ENCODE measurements at regions not wholly inside any gene's neighbourhood (a gene's known extent, or its start where the extent isn't known, plus 50 kb on each side); places are given as distances from the start of the nearest gene placed in this dataset.
"Not testable (repeated sequence)": the region's sequence is repeated elsewhere in the genome, so short reads cannot be mapped to it uniquely, and the experiment has no call there.

GRCh38 chr3:31181661-31182060, 287.2 kb upstream of the GADL1 start:
- no peak for DNase-seq (ENCODE audit: low read depth, low spot score)

GRCh38 chr3:31182661-31183060, 288.2 kb upstream of the GADL1 start:
- DNase-seq (ENCODE audit: low read depth, low spot score) = no peak

- DNase-seq (ENCODE audit: low read depth, low spot score) = no peak
These were observed 290.0 kb upstream of the GADL1 start for GRCh38 chr3:31184261-31185061.

DNA sequence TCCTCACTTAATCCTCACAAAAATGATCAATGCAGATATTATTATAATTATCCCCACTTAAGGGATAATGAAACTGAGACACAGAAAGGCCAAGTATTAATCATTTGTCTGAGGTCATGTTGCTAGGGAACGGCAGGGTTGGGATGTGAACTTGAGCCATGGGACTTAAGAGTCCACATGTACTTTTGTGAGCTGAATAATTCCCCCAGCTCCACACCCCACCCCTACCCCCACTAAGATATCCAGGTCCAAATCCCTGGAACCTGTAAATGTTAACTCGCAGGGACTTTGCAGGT, 290.5 kb upstream of the GADL1 start:
- no peak for DNase-seq (ENCODE audit: low read depth, low spot score)

DNA sequence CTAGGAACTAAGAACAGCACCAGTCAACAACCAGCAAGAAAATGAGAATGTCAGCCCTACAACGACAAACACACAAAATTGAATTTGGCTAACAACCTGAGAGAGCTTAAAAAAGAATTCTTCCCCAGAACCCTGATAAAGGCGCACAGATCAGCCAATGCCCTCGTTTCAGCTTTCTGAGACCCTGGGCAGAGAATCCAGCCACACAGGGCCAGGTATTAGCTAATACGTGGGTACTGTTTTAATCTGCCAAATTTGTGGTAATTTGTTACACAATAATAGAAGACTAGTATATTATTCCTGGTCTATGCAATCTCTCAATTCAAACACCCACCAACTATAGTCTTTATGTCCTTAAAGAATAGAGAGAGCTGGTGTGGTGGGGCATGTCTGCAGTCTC, 291.6 kb upstream of the GADL1 start:
- no peak for DNase-seq (ENCODE audit: low read depth, low spot score)

DNA sequence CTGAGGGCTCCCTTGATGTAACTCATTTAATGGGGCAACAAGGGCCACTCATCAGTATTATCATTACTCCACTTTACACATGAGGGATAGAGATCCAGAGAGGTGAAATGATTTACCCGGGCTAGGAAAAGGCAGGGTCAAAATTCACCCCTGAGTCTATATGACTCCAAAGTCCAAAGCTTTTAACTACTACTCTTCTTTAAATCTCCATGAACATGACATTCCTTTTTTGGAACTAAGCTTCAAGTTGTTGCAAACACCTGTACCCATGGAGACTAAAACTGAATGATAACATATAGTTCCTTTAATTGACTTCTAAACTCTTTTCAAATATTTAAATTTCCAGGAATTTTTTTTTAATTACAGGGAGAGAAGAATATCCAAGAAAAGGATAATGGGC, 292.9 kb upstream of the GADL1 start:
- DNase-seq (ENCODE audit: low read depth, low spot score) = no peak

- no peak for DNase-seq (ENCODE audit: low read depth, low spot score)
These were observed 293.7 kb upstream of the GADL1 start for GRCh38 chr3:31188112-31188511.

DNA sequence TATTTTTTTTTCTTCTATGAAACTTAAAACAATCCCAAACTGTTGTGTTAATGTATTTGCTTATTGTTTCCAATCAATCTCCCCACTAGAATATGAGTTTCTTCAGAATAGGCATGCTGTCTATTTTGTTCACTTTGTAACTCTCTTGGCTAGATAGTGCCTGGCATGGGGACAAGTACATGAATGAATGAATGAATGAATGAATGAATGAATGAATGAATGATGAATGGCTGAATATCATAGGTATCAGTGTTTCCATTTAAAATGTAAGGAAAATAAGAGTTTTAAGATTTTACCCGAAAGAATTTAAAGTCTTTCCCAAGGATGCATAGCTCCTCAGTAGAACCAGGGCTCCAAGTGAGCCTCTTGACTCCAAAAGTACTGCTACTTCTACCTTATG, 294.9 kb upstream of the GADL1 start:
- no peak for DNase-seq (ENCODE audit: low read depth, low spot score)

DNA sequence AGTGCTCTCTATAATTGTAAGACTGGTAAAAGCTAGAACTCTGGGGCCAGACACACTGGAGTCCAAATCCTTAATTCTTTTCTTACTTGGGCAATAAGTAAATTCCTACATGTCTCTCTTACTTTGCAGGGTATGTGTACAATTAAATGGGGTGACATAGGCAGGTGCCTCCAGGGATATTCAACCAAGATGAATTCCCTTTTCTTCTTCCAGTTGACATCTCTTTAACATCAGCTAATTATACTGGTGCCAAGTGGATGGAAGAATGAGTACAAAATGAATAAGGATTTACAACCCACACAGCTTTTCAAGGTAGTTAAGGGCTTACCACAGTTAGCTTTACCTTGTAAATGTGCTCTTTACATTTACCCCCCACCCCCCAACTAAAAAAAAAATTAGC, 295.5 kb upstream of the GADL1 start:
- DNase-seq (ENCODE audit: low read depth, low spot score) = no peak

DNA sequence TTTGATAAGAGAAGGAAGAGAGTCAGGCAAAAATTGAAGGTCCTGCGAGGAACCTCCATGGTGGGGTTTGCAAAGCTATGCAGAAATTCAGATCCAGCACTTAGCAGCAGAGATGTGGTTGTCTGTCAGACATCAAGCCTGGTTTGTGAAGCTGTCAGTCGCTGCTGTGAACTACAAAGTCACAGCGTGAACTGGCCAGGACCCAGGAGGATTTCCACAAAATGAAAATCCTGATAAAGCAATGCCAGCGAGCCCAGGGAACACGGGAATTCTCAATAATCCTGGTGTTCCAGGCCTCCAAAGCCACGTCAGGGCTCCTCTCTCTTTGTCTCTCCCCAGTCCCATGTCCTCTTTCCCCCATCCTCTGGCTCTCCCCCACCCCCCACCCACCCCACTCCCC, 296.9 kb upstream of the GADL1 start:
- DNase-seq (ENCODE audit: low read depth, low spot score) = no peak

DNA sequence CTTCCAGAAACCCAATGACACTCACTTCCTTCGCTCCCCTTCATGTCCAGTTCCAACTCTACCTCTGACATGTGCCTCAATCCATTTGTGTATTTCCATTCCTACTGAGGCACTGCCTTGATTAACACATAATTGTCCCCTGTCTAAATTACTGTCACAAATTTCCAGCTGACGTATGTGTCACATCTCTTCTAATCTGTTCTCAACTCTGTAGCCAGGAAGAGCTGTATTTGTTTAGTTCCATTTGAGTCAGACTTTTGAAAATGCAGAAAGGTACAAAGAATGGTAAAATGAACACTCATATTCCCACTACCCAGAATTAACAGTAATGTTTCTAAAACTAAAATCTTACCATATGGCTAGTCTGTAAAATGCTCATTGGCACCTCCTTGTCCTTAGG, 299.0 kb upstream of the GADL1 start:
- no peak for DNase-seq (ENCODE audit: low read depth, low spot score)

DNA sequence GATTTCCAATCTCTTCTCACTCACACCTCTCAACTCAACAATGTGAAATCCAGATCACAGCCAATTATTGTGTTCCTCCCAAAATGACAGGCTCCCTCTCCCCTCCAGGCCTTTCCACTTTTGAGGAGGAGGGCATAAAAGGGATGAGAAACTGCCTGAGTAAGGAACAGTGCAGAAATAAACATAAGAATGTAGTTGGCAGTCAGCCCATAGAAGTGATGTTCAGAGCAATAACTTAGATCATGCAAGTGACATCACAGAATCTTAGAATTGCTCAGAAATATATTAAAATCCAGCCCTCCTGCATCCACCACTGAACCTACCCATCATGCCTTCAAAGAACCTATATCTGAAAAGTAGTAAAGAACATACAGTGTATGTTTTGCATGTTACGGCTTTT, 299.4 kb upstream of the GADL1 start:
- no peak for DNase-seq (ENCODE audit: low read depth, low spot score)

- DNase-seq (ENCODE audit: low read depth, low spot score) = no peak
These were observed 301.8 kb upstream of the GADL1 start for GRCh38 chr3:31196261-31196660.

DNA sequence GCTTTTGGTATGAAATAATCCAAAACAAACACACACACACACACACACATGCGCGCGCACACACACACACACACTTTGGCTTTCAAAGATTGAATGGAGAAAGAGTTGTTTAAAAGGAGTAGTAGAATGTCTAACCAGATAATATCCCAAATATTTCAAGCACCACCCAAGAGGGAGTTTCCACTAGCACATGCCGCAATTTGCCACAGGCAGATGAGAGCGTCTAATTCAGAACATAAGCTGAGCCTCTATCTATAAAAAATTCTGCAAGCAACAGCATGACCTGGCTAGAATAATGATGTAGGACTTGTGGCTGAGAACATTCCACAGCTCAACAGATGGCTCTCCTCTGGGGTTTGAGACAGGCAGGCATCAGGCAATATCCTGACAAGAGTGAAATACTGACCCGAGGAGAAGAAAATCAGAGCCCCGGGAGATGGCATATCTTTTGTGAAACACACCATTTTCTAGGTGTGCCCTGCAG, 302.5 kb upstream of the GADL1 start:
- no peak for DNase-seq (ENCODE audit: low read depth, low spot score)

DNA sequence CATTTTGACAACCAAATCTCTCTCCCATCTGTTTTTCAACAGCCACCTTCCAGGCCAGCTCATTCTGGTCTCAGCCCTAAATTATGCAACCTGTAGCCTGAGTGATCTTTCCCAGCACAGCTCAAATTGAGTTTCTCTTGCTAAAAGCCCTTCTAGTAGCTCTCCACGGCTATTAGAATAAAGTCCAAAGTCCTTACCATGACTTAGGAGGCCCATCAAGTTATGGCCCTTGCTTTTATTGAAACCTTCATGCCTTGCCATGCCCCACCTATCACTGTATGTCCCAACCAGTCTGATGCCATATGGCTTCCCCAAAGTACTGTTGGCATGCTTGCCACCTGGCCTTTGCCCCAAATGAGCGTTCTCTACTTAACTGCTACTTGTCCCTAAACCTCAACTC, 303.5 kb upstream of the GADL1 start:
- no peak for DNase-seq (ENCODE audit: low read depth, low spot score)

- DNase-seq (ENCODE audit: low read depth, low spot score) = no peak
These were observed 304.4 kb upstream of the GADL1 start for GRCh38 chr3:31198890-31199289.

DNA sequence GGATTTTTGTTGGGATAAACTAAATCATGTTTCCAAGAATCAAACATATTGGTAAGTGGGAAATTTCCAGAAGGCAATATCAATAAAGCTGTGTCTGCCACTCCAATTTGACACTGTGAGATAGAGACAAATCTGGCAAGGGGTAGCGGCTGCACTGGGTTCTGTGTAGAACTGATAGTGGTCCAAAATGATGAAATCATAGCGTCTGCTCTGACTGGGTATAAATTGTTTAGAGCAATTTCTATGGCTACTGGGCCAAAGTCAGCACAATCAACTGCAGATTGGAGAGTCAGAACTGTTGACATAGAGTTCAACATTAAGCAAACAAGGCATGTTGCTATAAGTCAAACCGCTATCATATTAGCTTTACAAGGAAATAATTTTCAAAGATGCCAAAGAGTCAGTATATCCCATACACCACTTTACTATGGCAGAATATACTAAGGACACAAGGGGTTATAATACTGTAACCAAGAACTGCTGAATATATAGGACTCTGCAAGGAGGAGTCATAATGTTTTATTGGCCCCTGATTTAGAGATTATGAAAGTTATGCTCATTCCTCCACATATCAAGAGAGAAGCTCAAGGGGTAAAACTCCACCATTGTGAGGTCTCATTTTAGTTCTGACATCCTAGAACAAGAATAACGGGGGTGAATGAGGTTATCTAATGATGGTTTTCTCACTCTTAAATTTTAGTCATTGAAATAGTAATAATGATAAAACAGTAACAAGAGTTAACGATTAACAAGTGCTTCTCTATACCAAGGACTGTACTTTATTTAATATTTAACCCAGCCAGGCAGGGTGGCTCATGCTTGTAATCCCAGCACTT, 309.7 kb upstream of the GADL1 start:
- no peak for DNase-seq (ENCODE audit: low read depth, low spot score)

DNA sequence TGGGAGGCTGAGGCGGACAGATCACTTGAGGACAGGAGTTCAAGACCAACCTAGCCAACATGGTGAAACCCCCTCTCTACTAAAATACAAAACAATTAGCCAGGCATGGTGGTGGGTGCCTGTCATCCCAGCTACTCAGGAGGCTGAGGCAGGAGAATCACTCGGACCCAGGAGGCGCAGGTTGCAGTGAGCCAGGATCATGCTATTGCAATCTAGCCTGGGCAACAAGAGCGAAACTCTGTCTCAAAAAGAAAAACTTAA, 310.3 kb upstream of the GADL1 start:
- not testable (repeated sequence) for DNase-seq (ENCODE audit: low read depth, low spot score)

DNA sequence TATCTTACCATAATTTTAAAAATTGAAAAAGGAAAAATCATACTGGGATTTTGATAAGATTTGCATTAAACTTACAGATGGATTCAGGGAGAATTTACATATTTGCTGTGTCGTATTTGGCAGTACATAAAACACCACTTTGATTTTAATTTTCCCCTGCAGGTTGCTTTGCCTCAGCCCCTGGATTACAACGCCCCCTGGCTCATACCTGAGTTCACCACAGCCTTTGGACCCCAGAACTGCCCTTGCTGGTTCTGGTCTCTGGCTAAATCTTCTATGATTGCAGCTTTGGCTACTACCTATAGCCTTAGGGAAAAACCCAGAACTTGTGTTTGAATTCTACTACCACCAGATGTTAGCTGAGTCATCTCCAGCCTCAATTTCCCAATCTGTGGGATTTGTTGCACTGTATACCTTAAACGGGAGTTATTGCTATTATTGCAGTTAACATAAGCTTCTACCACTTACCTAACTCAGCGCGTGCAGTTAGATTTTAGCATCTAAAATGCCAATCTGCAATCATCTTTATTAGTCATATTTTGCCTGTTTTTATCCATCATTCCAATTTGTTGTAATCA, 315.7 kb upstream of the GADL1 start:
- no peak for DNase-seq (ENCODE audit: low read depth, low spot score)

- no peak for DNase-seq (ENCODE audit: low read depth, low spot score)
These were observed 318.7 kb upstream of the STT3B start for GRCh38 chr3:31213869-31214486.

- no peak for DNase-seq (ENCODE audit: low read depth, low spot score)
These were observed 314.6 kb upstream of the STT3B start for GRCh38 chr3:31218082-31218481.

DNA sequence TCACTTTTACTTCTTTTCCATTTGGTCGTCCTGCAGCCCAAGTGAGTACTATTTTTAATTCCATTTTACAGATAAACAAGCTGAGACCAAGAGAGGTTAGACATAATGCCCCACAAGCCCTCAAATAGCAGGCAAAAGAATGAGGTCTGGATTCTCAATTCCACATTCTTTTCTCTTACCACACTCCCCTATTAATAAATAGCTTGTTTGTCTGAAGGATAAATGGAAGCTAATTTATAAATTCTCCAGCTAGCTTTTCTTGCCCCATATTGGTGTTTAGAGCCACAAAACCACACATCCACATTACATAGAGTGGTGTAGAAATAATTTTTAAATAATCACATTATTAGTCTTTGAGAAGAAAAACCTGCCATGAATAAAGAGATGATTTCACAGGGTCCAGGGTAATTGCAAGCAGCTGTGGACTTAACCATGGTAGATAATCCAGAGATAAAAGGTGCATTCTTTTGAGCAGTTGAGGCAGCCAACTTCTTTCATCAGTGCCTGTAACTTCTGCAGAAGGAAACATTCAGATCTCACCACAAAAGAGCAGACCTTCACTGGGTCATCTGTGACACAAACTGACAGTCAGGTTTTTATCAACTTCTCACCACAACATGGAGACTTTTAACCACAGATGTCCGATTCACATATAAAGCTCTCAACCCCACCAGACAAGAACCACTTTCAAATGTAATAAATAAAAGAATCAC, 313.4 kb upstream of the STT3B start:
- no peak for DNase-seq (ENCODE audit: low read depth, low spot score)

Data from pulmonary artery endothelial cell (primary cell).